ENCODE measurements at regions not wholly inside any gene's neighbourhood (a gene's known extent, or its start where the extent isn't known, plus 50 kb on each side); places are given as distances from the start of the nearest gene placed in this dataset.

- H3K4me3 ChIP-seq (ENCODE audit: low read length in 3 of 3), result no peak overlapping the region
- H3K9me3 ChIP-seq (ENCODE audit: control insufficient read depth in 3 of 3, low read length in 3 of 3), result peaks cover 0 to 7% (median 4%) of the 10 kb centered on the region in 3 donors
- H3K36me3 ChIP-seq (ENCODE audit: control insufficient read depth in 3 of 3, insufficient read depth in 3 of 3, low read length in 3 of 3), result no peaks in the 10 kb centered on the region
- peaks cover 0 to 19% (median 12%) of the 10 kb centered on the region in 3 donors for H3K27me3 ChIP-seq (ENCODE audit: control insufficient read depth in 3 of 3, insufficient read depth in 3 of 3, low read length in 3 of 3)
- no peak overlapping the region for H3K9ac ChIP-seq (ENCODE audit: low read depth in 1 of 3, low read length in 3 of 3)
- no peak overlapping the region for H3K27ac ChIP-seq (ENCODE audit: low read depth, low read length)
- peaks cover 0 to 4% (median 2%) of the 10 kb centered on the region in 3 donors for H3K4me1 ChIP-seq (ENCODE audit: control insufficient read depth in 3 of 3, insufficient read depth in 3 of 3, low read length in 3 of 3)
Observed at GRCh38 chr21:43291347-43291950, 122.6 kb downstream of the CRYAA start.

- Histone ChIP-seq H3K4me1 (ENCODE audit: control insufficient read depth in 3 of 3, insufficient read depth in 3 of 3, low read length in 3 of 3) (peaks cover 0 to 4% (median 2%) of the 10 kb centered on the region in 3 donors), H3K9ac (ENCODE audit: low read depth in 1 of 3, low read length in 3 of 3) (no peak overlapping the region)
Observed at GRCh38 chr21:43290421-43291346, 121.9 kb downstream of the CRYAA start.

GRCh38 chr21:43289966-43290365 lies 121.2 kb downstream of the CRYAA start:
- Histone ChIP-seq H3K9me3 (ENCODE audit: control insufficient read depth in 3 of 3, low read length in 3 of 3) (no peaks in the 10 kb centered on the region), H3K4me3 (ENCODE audit: low read length in 3 of 3) (no peak overlapping the region), H3K27me3 (ENCODE audit: control insufficient read depth in 3 of 3, insufficient read depth in 3 of 3, low read length in 3 of 3) (peaks cover 0 to 19% (median 12%) of the 10 kb centered on the region in 3 donors), H3K4me1 (ENCODE audit: control insufficient read depth in 3 of 3, insufficient read depth in 3 of 3, low read length in 3 of 3) (peaks cover 0 to 4% (median 2%) of the 10 kb centered on the region in 3 donors), H3K27ac (ENCODE audit: low read depth, low read length) (no peak overlapping the region), H3K9ac (ENCODE audit: low read depth in 1 of 3, low read length in 3 of 3) (no peak overlapping the region), H3K36me3 (ENCODE audit: control insufficient read depth in 3 of 3, insufficient read depth in 3 of 3, low read length in 3 of 3) (no peaks in the 10 kb centered on the region)

More at GRCh38 chr21:43290421-43291346, 121.9 kb downstream of the CRYAA start:
- Histone ChIP-seq H3K27me3 (ENCODE audit: control insufficient read depth in 3 of 3, insufficient read depth in 3 of 3, low read length in 3 of 3) (peaks cover 0 to 19% (median 12%) of the 10 kb centered on the region in 3 donors), H3K9me3 (ENCODE audit: control insufficient read depth in 3 of 3, low read length in 3 of 3) (peaks cover 0 to 4% (median 4%) of the 10 kb centered on the region in 3 donors), H3K27ac (ENCODE audit: low read depth, low read length) (no peak overlapping the region), H3K4me3 (ENCODE audit: low read length in 3 of 3) (no peak overlapping the region), H3K36me3 (ENCODE audit: control insufficient read depth in 3 of 3, insufficient read depth in 3 of 3, low read length in 3 of 3) (no peaks in the 10 kb centered on the region)

GRCh38 chr21:43289442-43289841 lies 120.6 kb downstream of the CRYAA start:
- Histone ChIP-seq H3K9ac (ENCODE audit: low read depth in 1 of 3, low read length in 3 of 3) (no peak overlapping the region), H3K27ac (ENCODE audit: low read depth, low read length) (no peak overlapping the region), H3K4me3 (ENCODE audit: low read length in 3 of 3) (no peak overlapping the region), H3K4me1 (ENCODE audit: control insufficient read depth in 3 of 3, insufficient read depth in 3 of 3, low read length in 3 of 3) (peaks cover 0 to 4% (median 2%) of the 10 kb centered on the region in 3 donors), H3K27me3 (ENCODE audit: control insufficient read depth in 3 of 3, insufficient read depth in 3 of 3, low read length in 3 of 3) (peaks cover 0 to 19% (median 12%) of the 10 kb centered on the region in 3 donors), H3K36me3 (ENCODE audit: control insufficient read depth in 3 of 3, insufficient read depth in 3 of 3, low read length in 3 of 3) (no peaks in the 10 kb centered on the region), H3K9me3 (ENCODE audit: control insufficient read depth in 3 of 3, low read length in 3 of 3) (no peaks in the 10 kb centered on the region)

DNA sequence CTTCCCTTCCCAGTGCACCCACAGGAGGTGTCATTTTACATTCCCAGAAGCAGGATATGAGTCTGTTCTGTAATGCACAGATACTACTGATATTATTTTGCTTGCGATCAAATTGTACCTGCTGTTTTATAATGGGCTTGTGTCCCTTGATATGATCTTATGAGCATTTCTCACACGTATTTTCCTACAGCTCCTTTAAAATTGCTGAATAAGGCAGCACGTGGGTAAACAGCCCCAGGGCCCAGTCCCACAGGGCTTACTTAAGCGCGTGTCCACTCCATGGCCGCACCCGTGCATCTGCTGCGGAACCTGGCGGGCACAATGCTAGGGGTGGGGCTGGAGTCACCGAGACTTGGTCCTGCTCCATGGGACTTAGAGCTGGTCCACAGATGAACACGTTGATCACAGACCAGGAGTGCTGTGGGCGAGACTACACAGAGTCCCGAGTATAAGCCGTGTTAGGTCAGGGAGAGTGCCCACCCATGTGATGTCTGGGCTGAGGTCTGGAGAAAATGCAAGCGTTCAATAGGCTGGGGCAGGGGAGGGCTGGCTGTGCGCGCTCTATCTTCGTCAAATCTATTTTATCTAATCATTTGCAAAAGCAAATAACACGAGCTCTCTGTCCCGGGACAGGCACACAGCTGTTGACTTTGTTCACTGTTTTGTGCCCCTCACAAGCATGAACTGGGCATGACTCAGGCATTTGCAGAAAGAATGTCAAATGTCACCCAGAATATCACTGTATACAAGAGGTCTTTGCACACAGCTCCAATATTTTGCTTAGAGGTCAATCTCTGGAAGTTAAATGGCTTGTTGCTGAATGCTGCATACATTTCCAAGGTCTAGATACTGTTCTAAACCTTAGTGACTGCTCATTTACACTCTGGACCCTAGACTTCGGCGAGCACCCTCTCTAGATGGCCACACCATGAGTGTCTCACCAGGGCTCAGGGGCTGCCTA lies 119.3 kb downstream of the CRYAA start:
- no peak overlapping the region for H3K27ac ChIP-seq (ENCODE audit: low read depth, low read length)
- H3K36me3 ChIP-seq (ENCODE audit: control insufficient read depth in 3 of 3, insufficient read depth in 3 of 3, low read length in 3 of 3), result no peaks in the 10 kb centered on the region
- H3K27me3 ChIP-seq (ENCODE audit: control insufficient read depth in 3 of 3, insufficient read depth in 3 of 3, low read length in 3 of 3), result peaks cover 0 to 16% (median 12%) of the 10 kb centered on the region in 3 donors
- H3K9ac ChIP-seq (ENCODE audit: low read depth in 1 of 3, low read length in 3 of 3), result no peak overlapping the region
- H3K4me3 ChIP-seq (ENCODE audit: low read length in 3 of 3), result no peak overlapping the region
- peaks cover 0 to 4% (median 2%) of the 10 kb centered on the region in 3 donors for H3K4me1 ChIP-seq (ENCODE audit: control insufficient read depth in 3 of 3, insufficient read depth in 3 of 3, low read length in 3 of 3)
- no peaks in the 10 kb centered on the region for H3K9me3 ChIP-seq (ENCODE audit: control insufficient read depth in 3 of 3, low read length in 3 of 3)

- no peaks in the 10 kb centered on the region for H3K9me3 ChIP-seq (ENCODE audit: control insufficient read depth in 3 of 3, low read length in 3 of 3)
- peaks cover 0 to 12% (median 12%) of the 10 kb centered on the region in 3 donors for H3K27me3 ChIP-seq (ENCODE audit: control insufficient read depth in 3 of 3, insufficient read depth in 3 of 3, low read length in 3 of 3)
- H3K9ac ChIP-seq (ENCODE audit: low read depth in 1 of 3, low read length in 3 of 3), result no peak overlapping the region
- H3K27ac ChIP-seq (ENCODE audit: low read depth, low read length), result no peak overlapping the region
- H3K4me1 ChIP-seq (ENCODE audit: control insufficient read depth in 3 of 3, insufficient read depth in 3 of 3, low read length in 3 of 3), result peaks cover 0 to 4% (median 2%) of the 10 kb centered on the region in 3 donors
- no peaks in the 10 kb centered on the region for H3K36me3 ChIP-seq (ENCODE audit: control insufficient read depth in 3 of 3, insufficient read depth in 3 of 3, low read length in 3 of 3)
- H3K4me3 ChIP-seq (ENCODE audit: low read length in 3 of 3), result no peak overlapping the region
Observed at GRCh38 chr21:43287111-43287760, 118.4 kb downstream of the CRYAA start.

GRCh38 chr21:43286196-43286595 lies 117.4 kb downstream of the CRYAA start:
- Histone ChIP-seq H3K27ac (ENCODE audit: low read depth, low read length) (no peak overlapping the region), H3K9ac (ENCODE audit: low read depth in 1 of 3, low read length in 3 of 3) (no peak overlapping the region), H3K4me3 (ENCODE audit: low read length in 3 of 3) (no peak overlapping the region), H3K36me3 (ENCODE audit: control insufficient read depth in 3 of 3, insufficient read depth in 3 of 3, low read length in 3 of 3) (no peaks in the 10 kb centered on the region), H3K4me1 (ENCODE audit: control insufficient read depth in 3 of 3, insufficient read depth in 3 of 3, low read length in 3 of 3) (peaks cover 0 to 4% (median 2%) of the 10 kb centered on the region in 3 donors), H3K9me3 (ENCODE audit: control insufficient read depth in 3 of 3, low read length in 3 of 3) (no peaks in the 10 kb centered on the region), H3K27me3 (ENCODE audit: control insufficient read depth in 3 of 3, insufficient read depth in 3 of 3, low read length in 3 of 3) (peaks cover 0 to 11% (median 8%) of the 10 kb centered on the region in 3 donors)

DNA sequence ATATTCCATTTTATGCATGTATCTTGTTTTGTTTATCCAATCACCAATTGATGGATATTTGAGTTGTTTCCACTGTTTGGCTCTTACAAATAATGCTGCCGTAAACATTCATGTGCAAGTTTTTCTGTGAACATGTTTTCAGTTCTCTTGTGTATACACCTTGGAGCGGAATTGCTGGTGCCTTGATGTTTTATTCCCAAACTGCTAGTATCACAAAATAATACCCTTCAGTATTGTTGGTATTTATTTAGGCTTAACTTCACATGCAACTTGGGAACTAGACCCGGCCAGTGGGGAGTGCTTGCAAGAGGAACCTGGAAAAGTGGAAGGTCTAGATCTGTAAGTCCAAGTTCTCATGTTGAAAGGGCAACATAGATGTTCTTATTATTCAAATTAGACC lies 115.9 kb downstream of the CRYAA start:
- H3K27me3 ChIP-seq (ENCODE audit: control insufficient read depth in 3 of 3, insufficient read depth in 3 of 3, low read length in 3 of 3), result peaks cover 0 to 3% (median 0%) of the 10 kb centered on the region in 3 donors
- H3K36me3 ChIP-seq (ENCODE audit: control insufficient read depth in 3 of 3, insufficient read depth in 3 of 3, low read length in 3 of 3), result no peaks in the 10 kb centered on the region
- H3K9me3 ChIP-seq (ENCODE audit: control insufficient read depth in 3 of 3, low read length in 3 of 3), result no peaks in the 10 kb centered on the region
- H3K9ac ChIP-seq (ENCODE audit: low read depth in 1 of 3, low read length in 3 of 3), result no peak overlapping the region
- H3K27ac ChIP-seq (ENCODE audit: low read depth, low read length), result no peak overlapping the region
- no peak overlapping the region for H3K4me3 ChIP-seq (ENCODE audit: low read length in 3 of 3)
- peaks cover 0 to 4% (median 2%) of the 10 kb centered on the region in 3 donors for H3K4me1 ChIP-seq (ENCODE audit: control insufficient read depth in 3 of 3, insufficient read depth in 3 of 3, low read length in 3 of 3)

DNA sequence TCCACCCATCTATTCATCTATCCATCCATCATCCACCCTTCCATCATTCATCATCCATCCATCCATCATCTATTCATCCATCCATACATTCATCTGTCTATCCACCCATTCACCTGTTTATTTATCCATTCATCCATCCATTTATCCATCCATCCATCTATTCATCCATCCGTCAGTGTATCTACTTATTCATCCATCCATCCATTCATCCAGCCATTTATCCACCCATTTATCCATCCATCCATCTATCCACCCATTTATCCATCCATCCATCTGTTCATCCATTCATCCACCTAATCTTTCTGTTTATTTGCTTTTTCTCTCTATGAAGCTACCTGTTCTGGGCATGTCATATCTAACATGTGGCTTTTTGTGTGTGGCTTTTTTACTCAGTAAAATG lies 115.4 kb downstream of the CRYAA start:
- Histone ChIP-seq H3K36me3 (ENCODE audit: control insufficient read depth in 3 of 3, insufficient read depth in 3 of 3, low read length in 3 of 3) (no peaks in the 10 kb centered on the region), H3K27ac (ENCODE audit: low read depth, low read length) (no peak overlapping the region), H3K9ac (ENCODE audit: low read depth in 1 of 3, low read length in 3 of 3) (no peak overlapping the region), H3K4me3 (ENCODE audit: low read length in 3 of 3) (no peak overlapping the region), H3K27me3 (ENCODE audit: control insufficient read depth in 3 of 3, insufficient read depth in 3 of 3, low read length in 3 of 3) (peaks cover 3 to 6% (median 4%) of the 10 kb centered on the region in 3 donors), H3K9me3 (ENCODE audit: control insufficient read depth in 3 of 3, low read length in 3 of 3) (no peaks in the 10 kb centered on the region), H3K4me1 (ENCODE audit: control insufficient read depth in 3 of 3, insufficient read depth in 3 of 3, low read length in 3 of 3) (peaks cover 0 to 4% (median 2%) of the 10 kb centered on the region in 3 donors)
